NB4 (cell line): ENCODE measurements at regions not wholly inside any gene's neighbourhood (a gene's known extent, or its start where the extent isn't known, plus 50 kb on each side); places are given as distances from the start of the nearest gene placed in this dataset.

Experiments used
- POLR2A ChIP-seq: IDR thresholded peaks from 2 replicates; pipeline ENCODE4 v1.6.1; 2011; ENCODE audit warnings: mild to moderate bottlenecking; ENCODE audit not compliant: insufficient read length; ENCODE audit errors: extremely low read depth
- TF ChIP-seq, protein P1 (sequence below): IDR thresholded peaks from one replicate; pipeline ENCODE4 v1.5.1; 2012; ENCODE audit warnings: low read depth, low read length
- TF ChIP-seq, protein P2 (sequence below): IDR thresholded peaks from 2 replicates; pipeline ENCODE4 v1.6.1; 2011; ENCODE audit warnings: low read depth, low read length

DNA sequence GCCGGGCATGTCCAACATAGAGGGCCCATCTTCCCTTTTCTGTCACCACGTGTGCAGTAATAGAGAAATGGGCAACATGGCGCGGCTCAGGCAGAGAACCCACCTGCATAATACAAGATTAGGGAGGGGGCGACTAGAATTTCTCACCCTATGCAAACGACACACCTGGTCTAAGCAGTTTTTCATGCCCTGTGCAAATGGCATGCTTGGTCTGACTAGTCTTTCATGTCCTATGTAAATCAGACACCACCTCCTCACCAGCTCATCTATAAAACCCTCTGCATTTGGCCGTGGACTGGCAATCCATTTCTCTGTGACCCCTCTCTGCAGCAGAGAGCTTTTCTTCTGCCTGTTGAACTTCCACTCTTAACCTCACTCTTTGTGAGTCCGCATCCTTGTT lies 180.2 kb upstream of the PZP start:
- TF ChIP-seq POLR2A, result no peak
- TF ChIP-seq, protein P1, sequence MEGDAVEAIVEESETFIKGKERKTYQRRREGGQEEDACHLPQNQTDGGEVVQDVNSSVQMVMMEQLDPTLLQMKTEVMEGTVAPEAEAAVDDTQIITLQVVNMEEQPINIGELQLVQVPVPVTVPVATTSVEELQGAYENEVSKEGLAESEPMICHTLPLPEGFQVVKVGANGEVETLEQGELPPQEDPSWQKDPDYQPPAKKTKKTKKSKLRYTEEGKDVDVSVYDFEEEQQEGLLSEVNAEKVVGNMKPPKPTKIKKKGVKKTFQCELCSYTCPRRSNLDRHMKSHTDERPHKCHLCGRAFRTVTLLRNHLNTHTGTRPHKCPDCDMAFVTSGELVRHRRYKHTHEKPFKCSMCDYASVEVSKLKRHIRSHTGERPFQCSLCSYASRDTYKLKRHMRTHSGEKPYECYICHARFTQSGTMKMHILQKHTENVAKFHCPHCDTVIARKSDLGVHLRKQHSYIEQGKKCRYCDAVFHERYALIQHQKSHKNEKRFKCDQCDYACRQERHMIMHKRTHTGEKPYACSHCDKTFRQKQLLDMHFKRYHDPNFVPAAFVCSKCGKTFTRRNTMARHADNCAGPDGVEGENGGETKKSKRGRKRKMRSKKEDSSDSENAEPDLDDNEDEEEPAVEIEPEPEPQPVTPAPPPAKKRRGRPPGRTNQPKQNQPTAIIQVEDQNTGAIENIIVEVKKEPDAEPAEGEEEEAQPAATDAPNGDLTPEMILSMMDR, result no peak
- TF ChIP-seq, protein P2, sequence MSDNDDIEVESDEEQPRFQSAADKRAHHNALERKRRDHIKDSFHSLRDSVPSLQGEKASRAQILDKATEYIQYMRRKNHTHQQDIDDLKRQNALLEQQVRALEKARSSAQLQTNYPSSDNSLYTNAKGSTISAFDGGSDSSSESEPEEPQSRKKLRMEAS, result no peak
